MM.1S (cell line): ENCODE measurements at regions not wholly inside any gene's neighbourhood (a gene's known extent, or its start where the extent isn't known, plus 50 kb on each side); places are given as distances from the start of the nearest gene placed in this dataset.

ENCODE experiments used
- EZH2 ChIP-seq: fragments of 300-600 bp; sonication (generic); optimal IDR thresholded peaks from 2 replicates; pipeline ENCODE3; 2017; ENCODE audit warnings: low read depth, mild to moderate bottlenecking, antibody characterized with exemption, low read length, mixed read lengths
- EZH2phosphoT487 ChIP-seq: fragments of 300-600 bp; sonication (generic); IDR thresholded peaks from 2 replicates; pipeline ENCODE4 v1.6.1; 2018; ENCODE audit warnings: antibody characterized with exemption, low read length
- TF ChIP-seq, protein P1 (sequence below): fragments of 300-600 bp; sonication (generic); IDR thresholded peaks from 2 replicates; pipeline ENCODE4 v1.5.1; 2016; ENCODE audit warnings: antibody characterized with exemption, low read length, mixed read lengths

DNA sequence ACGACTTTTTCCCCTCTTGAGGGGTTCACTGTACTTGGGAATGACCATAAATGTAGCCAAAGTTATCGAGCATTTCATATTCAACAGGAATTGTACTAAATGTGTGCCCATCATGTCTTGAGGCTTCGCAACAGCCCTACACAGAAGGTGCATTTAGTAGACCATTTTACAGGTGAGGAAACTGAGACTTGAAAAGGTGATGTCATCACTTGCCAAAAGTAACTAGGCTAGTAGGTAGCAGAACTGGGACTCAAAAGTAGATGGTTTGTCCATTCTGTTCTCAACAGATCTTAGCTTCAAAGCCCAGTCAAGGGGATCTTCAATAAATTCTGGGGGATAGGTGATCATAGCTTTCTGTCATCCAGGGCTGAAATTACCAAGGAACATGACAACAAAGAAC is 782.2 kb downstream of the MED13L start:
- TF ChIP-seq EZH2 (no peak), EZH2phosphoT487 (no peak)
- TF ChIP-seq, protein P1, sequence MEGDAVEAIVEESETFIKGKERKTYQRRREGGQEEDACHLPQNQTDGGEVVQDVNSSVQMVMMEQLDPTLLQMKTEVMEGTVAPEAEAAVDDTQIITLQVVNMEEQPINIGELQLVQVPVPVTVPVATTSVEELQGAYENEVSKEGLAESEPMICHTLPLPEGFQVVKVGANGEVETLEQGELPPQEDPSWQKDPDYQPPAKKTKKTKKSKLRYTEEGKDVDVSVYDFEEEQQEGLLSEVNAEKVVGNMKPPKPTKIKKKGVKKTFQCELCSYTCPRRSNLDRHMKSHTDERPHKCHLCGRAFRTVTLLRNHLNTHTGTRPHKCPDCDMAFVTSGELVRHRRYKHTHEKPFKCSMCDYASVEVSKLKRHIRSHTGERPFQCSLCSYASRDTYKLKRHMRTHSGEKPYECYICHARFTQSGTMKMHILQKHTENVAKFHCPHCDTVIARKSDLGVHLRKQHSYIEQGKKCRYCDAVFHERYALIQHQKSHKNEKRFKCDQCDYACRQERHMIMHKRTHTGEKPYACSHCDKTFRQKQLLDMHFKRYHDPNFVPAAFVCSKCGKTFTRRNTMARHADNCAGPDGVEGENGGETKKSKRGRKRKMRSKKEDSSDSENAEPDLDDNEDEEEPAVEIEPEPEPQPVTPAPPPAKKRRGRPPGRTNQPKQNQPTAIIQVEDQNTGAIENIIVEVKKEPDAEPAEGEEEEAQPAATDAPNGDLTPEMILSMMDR = no peak
